Astrocyte of the cerebellum (primary cell): ENCODE measurements at regions not wholly inside any gene's neighbourhood (a gene's known extent, or its start where the extent isn't known, plus 50 kb on each side); places are given as distances from the start of the nearest gene placed in this dataset.

ENCODE experiments used
- DNase-seq: peaks from one replicate; pipeline ENCODE4 v3.0.0-alpha.2; 2011; ENCODE audit warnings: low read depth
- H3K4me3 ChIP-seq: 2 replicates; pipeline ENCODE4 v1.5.1; 2011; ENCODE audit warnings: mild to moderate bottlenecking, low read depth, low read length, moderate library complexity
- CTCF ChIP-seq: IDR thresholded peaks from 2 replicates; pipeline ENCODE4 v1.5.1; 2012; ENCODE audit warnings: low read length, low read depth, moderate library complexity, mild to moderate bottlenecking; ENCODE audit errors: missing control alignments
- in situ Hi-C: cut with HindIII; loops from 2 replicates; pipeline ENCODE4 v1.10.0; 2017; ENCODE audit warnings: low sequenced_read_pairs

GRCh38 chr4:124873361-124874171, 161.0 kb upstream of the ANKRD50 start:
- in situ Hi-C loops: no loop called here
- DNase-seq: no peak
- no peak overlapping the region for H3K4me3 ChIP-seq
- no peak for TF ChIP-seq CTCF

GRCh38 chr4:124872659-124873058, 160.1 kb upstream of the ANKRD50 start:
- no peak overlapping the region for H3K4me3 ChIP-seq
- DNase-seq: no peak
- TF ChIP-seq CTCF: no peak
- in situ Hi-C loops: no loop called here

- H3K4me3 ChIP-seq: no peak overlapping the region
- no peak for TF ChIP-seq CTCF
- no peak for DNase-seq
- in situ Hi-C loops: no loop called here
These were observed 157.5 kb upstream of the ANKRD50 start for GRCh38 chr4:124869961-124870495.

- no peak for DNase-seq
- TF ChIP-seq CTCF: no peak
- in situ Hi-C loops: no loop called here
- no peak overlapping the region for H3K4me3 ChIP-seq
These were observed 156.0 kb upstream of the ANKRD50 start for GRCh38 chr4:124868495-124868894.

- in situ Hi-C loops: no loop called here
- no peak overlapping the region for H3K4me3 ChIP-seq
- no peak for TF ChIP-seq CTCF
- DNase-seq: no peak
These were observed 155.0 kb upstream of the ANKRD50 start for GRCh38 chr4:124867536-124867935.

GRCh38 chr4:124866301-124866700, 153.8 kb upstream of the ANKRD50 start:
- no peak for TF ChIP-seq CTCF
- in situ Hi-C loops: no loop called here
- H3K4me3 ChIP-seq: no peak overlapping the region
- DNase-seq: no peak
